ENCODE measurements at regions not wholly inside any gene's neighbourhood (a gene's known extent, or its start where the extent isn't known, plus 50 kb on each side); places are given as distances from the start of the nearest gene placed in this dataset.

DNA sequence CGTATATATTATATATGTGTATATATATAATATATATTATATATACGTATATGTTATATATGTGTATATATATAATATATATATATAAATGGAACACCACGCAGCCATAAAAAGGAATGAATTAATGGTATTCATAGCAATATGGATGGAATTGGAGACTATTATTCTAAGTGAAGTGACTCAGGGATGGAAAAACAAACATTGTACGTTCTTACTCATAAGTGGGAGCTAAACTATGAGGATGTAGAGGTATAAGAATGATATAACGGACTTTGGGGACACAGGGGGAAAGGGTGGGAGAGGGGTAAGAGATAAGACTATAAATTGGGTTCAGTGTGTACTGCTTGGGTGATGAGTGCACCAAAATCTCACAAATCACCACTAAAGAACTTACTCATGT, 1388.9 kb downstream of the C4orf33 start:
- TF ChIP-seq, protein P1, sequence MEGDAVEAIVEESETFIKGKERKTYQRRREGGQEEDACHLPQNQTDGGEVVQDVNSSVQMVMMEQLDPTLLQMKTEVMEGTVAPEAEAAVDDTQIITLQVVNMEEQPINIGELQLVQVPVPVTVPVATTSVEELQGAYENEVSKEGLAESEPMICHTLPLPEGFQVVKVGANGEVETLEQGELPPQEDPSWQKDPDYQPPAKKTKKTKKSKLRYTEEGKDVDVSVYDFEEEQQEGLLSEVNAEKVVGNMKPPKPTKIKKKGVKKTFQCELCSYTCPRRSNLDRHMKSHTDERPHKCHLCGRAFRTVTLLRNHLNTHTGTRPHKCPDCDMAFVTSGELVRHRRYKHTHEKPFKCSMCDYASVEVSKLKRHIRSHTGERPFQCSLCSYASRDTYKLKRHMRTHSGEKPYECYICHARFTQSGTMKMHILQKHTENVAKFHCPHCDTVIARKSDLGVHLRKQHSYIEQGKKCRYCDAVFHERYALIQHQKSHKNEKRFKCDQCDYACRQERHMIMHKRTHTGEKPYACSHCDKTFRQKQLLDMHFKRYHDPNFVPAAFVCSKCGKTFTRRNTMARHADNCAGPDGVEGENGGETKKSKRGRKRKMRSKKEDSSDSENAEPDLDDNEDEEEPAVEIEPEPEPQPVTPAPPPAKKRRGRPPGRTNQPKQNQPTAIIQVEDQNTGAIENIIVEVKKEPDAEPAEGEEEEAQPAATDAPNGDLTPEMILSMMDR (tag by site-specific recombination; IDR thresholded peaks at IDR 0.05) = no peak
- TF ChIP-seq ZNF768 (tag by site-specific recombination; IDR thresholded peaks at IDR 0.05) = no peak

Data from HEK293 (cell line).